ENCODE measurements at regions not wholly inside any gene's neighbourhood (a gene's known extent, or its start where the extent isn't known, plus 50 kb on each side); places are given as distances from the start of the nearest gene placed in this dataset.

DNA sequence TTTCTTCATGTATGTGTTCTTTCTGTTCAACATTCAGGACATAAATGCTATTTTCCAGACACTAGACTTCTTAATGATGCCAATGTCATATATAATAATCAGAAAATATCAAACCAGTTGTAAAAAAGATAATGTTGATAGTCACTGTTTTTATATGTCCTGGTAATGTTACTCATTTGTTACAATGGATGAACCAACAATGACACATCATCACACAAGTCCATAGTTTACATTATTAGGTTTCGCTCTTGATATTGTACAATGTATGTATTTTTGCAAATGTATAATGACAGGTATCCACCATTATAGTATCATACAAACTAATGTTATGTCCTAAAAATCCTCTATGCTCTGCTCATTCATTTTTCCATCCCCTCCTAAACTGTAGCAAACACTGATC is 243.8 kb upstream of the CDIN1 start:
- no TSS peak for BruUV-seq (replicated peaks)
- H3K4me2 ChIP-seq (ENCODE audit: low read length): no peak overlapping the region
- no peaks in the 10 kb centered on the region for H3K36me3 ChIP-seq (ENCODE audit: control insufficient read depth in 1 of 2, insufficient read depth in 2 of 2, low read length in 2 of 2)
- TF ChIP-seq YY1 (IDR thresholded peaks at IDR 0.05; ENCODE audit: extremely low read depth, insufficient replicate concordance, low read depth, low read length) (no peak), JUND (IDR thresholded peaks at IDR 0.05) (no peak), CEBPB (IDR thresholded peaks at IDR 0.05; ENCODE audit: low read depth) (no peak)
- H3K4me3 ChIP-seq (replicated peaks in 1 of 2; ENCODE audit: low read depth in 1 of 2, low read length in 2 of 2): no peak overlapping the region
- no peaks in the 10 kb centered on the region for H3K9me2 ChIP-seq (ENCODE audit: insufficient read depth)
- no peaks in the 10 kb centered on the region for H3K27me3 ChIP-seq (ENCODE audit: insufficient read depth, low read length)
- H3K9ac ChIP-seq (ENCODE audit: low read length): no peak overlapping the region
- peaks cover 0 to 8% of the 10 kb centered on the region in 2 experiments; a peak in 1 of 4 replicates for H3K4me1 ChIP-seq (ENCODE audit: control insufficient read depth in 1 of 2, insufficient read depth in 2 of 2, low read length in 2 of 2)
- H2AFZ ChIP-seq (ENCODE audit: low read depth, low read length, poor library complexity, severe bottlenecking): no peak overlapping the region
- intact Hi-C loops (cut with micrococcal nuclease): no loop called here
- POLR2A ChIA-PET: no interaction called here
- H3K79me2 ChIP-seq (ENCODE audit: insufficient read depth, low read length): no peaks in the 10 kb centered on the region
- ATAC-seq (no peak), DNase-seq (ENCODE audit: low read depth, low spot score) (no peak)
- no peaks in the 10 kb centered on the region for H4K20me1 ChIP-seq (ENCODE audit: insufficient read depth)
- RAD21 ChIA-PET (ENCODE audit: low non-redundant PET in 1 of 2, low total read pairs in 2 of 2, uncharacterized antibody in 2 of 2, unreplicated experiment in 2 of 2): no interaction called here
- CTCF ChIA-PET: no interaction called here
- no peak overlapping the region for H3K27ac ChIP-seq (ENCODE audit: low read depth, low read length)
- H3K9me3 ChIP-seq (ENCODE audit: control insufficient read depth in 1 of 2, insufficient read depth in 1 of 2, low read depth in 1 of 2, low read length in 2 of 2): no peaks in the 10 kb centered on the region

DNA sequence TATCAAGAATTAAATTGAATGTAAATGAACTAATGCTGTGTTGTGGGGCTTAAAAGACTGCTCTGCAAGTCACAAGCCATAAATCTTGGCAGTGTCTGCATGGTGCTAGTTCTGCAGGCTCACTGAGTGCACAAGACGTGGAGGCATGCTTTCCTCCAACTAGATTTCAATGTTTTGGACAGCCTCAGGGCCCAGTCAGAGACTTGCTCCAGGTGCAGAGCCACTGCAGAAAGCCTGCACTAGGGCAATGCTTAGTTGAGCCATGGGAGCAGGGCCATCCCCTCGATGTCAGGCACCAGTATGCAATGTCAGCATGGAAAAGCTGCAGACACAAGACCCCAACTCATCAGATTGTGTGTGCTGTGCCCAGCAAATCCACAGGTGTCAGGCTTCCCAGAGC is 234.5 kb upstream of the CDIN1 start:
- H3K4me3 ChIP-seq (replicated peaks in 1 of 2; ENCODE audit: low read depth in 1 of 2, low read length in 2 of 2): no peak overlapping the region
- 0 out of 2 replicates have a peak overlapping the region, but pooled peaks have one; percentile 20 for H3K4me2 ChIP-seq (ENCODE audit: low read length)
- no peak overlapping the region for H3K9ac ChIP-seq (ENCODE audit: low read length)
- no peaks in the 10 kb centered on the region for H3K79me2 ChIP-seq (ENCODE audit: insufficient read depth, low read length)
- no peaks in the 10 kb centered on the region for H3K27me3 ChIP-seq (ENCODE audit: insufficient read depth, low read length)
- ChIA-PET POLR2A (no interaction called here), RAD21 (ENCODE audit: low non-redundant PET in 1 of 2, low total read pairs in 2 of 2, uncharacterized antibody in 2 of 2, unreplicated experiment in 2 of 2) (no interaction called here), CTCF (no interaction called here)
- ATAC-seq (no peak), DNase-seq (ENCODE audit: low read depth, low spot score) (no peak)
- H3K27ac ChIP-seq (ENCODE audit: low read depth, low read length): no peak overlapping the region
- no peak overlapping the region for H2AFZ ChIP-seq (ENCODE audit: low read depth, low read length, poor library complexity, severe bottlenecking)
- peaks cover 0 to 10% of the 10 kb centered on the region in 2 experiments for H3K4me1 ChIP-seq (ENCODE audit: control insufficient read depth in 1 of 2, insufficient read depth in 2 of 2, low read length in 2 of 2)
- H4K20me1 ChIP-seq (ENCODE audit: insufficient read depth): no peaks in the 10 kb centered on the region
- no peaks in the 10 kb centered on the region for H3K9me3 ChIP-seq (ENCODE audit: control insufficient read depth in 1 of 2, insufficient read depth in 1 of 2, low read depth in 1 of 2, low read length in 2 of 2)
- no TSS peak for BruUV-seq (replicated peaks)
- intact Hi-C loops (cut with micrococcal nuclease): no loop called here
- H3K9me2 ChIP-seq (ENCODE audit: insufficient read depth): no peaks in the 10 kb centered on the region
- no peaks in the 10 kb centered on the region for H3K36me3 ChIP-seq (ENCODE audit: control insufficient read depth in 1 of 2, insufficient read depth in 2 of 2, low read length in 2 of 2)
- TF ChIP-seq, protein P1, sequence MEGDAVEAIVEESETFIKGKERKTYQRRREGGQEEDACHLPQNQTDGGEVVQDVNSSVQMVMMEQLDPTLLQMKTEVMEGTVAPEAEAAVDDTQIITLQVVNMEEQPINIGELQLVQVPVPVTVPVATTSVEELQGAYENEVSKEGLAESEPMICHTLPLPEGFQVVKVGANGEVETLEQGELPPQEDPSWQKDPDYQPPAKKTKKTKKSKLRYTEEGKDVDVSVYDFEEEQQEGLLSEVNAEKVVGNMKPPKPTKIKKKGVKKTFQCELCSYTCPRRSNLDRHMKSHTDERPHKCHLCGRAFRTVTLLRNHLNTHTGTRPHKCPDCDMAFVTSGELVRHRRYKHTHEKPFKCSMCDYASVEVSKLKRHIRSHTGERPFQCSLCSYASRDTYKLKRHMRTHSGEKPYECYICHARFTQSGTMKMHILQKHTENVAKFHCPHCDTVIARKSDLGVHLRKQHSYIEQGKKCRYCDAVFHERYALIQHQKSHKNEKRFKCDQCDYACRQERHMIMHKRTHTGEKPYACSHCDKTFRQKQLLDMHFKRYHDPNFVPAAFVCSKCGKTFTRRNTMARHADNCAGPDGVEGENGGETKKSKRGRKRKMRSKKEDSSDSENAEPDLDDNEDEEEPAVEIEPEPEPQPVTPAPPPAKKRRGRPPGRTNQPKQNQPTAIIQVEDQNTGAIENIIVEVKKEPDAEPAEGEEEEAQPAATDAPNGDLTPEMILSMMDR (IDR thresholded peaks at IDR 0.05 in 2 of 3, conservative IDR thresholded peaks at IDR 0.05 in 1 of 3; ENCODE audit: borderline replicate concordance in 1 of 3, insufficient read depth in 1 of 3, low read depth in 2 of 3, low read length in 2 of 3): no peak
- TF ChIP-seq SRF (IDR thresholded peaks at IDR 0.05; ENCODE audit: low read depth) (no peak), CEBPB (IDR thresholded peaks at IDR 0.05; ENCODE audit: low read depth) (no peak), EZH2 (IDR thresholded peaks at IDR 0.05) (no peak), EGR1 (IDR thresholded peaks at IDR 0.05; ENCODE audit: low read depth) (no peak), ZNF274 (IDR thresholded peaks at IDR 0.05; ENCODE audit: low read depth, low read length) (no peak), SP1 (IDR thresholded peaks at IDR 0.05; ENCODE audit: low read depth) (no peak), YY1 (IDR thresholded peaks at IDR 0.05; ENCODE audit: extremely low read depth, insufficient replicate concordance, low read depth, low read length) (no peak), ELF1 (IDR thresholded peaks at IDR 0.05; ENCODE audit: borderline replicate concordance, low read depth) (no peak), FOSL1 (IDR thresholded peaks at IDR 0.05; ENCODE audit: low read depth) (no peak), SIN3A (IDR thresholded peaks at IDR 0.05; ENCODE audit: low read depth) (no peak)
- TF ChIP-seq, protein P2, sequence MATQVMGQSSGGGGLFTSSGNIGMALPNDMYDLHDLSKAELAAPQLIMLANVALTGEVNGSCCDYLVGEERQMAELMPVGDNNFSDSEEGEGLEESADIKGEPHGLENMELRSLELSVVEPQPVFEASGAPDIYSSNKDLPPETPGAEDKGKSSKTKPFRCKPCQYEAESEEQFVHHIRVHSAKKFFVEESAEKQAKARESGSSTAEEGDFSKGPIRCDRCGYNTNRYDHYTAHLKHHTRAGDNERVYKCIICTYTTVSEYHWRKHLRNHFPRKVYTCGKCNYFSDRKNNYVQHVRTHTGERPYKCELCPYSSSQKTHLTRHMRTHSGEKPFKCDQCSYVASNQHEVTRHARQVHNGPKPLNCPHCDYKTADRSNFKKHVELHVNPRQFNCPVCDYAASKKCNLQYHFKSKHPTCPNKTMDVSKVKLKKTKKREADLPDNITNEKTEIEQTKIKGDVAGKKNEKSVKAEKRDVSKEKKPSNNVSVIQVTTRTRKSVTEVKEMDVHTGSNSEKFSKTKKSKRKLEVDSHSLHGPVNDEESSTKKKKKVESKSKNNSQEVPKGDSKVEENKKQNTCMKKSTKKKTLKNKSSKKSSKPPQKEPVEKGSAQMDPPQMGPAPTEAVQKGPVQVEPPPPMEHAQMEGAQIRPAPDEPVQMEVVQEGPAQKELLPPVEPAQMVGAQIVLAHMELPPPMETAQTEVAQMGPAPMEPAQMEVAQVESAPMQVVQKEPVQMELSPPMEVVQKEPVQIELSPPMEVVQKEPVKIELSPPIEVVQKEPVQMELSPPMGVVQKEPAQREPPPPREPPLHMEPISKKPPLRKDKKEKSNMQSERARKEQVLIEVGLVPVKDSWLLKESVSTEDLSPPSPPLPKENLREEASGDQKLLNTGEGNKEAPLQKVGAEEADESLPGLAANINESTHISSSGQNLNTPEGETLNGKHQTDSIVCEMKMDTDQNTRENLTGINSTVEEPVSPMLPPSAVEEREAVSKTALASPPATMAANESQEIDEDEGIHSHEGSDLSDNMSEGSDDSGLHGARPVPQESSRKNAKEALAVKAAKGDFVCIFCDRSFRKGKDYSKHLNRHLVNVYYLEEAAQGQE (IDR thresholded peaks at IDR 0.05; ENCODE audit: low read depth): no peak
- TF ChIP-seq, protein P3, sequence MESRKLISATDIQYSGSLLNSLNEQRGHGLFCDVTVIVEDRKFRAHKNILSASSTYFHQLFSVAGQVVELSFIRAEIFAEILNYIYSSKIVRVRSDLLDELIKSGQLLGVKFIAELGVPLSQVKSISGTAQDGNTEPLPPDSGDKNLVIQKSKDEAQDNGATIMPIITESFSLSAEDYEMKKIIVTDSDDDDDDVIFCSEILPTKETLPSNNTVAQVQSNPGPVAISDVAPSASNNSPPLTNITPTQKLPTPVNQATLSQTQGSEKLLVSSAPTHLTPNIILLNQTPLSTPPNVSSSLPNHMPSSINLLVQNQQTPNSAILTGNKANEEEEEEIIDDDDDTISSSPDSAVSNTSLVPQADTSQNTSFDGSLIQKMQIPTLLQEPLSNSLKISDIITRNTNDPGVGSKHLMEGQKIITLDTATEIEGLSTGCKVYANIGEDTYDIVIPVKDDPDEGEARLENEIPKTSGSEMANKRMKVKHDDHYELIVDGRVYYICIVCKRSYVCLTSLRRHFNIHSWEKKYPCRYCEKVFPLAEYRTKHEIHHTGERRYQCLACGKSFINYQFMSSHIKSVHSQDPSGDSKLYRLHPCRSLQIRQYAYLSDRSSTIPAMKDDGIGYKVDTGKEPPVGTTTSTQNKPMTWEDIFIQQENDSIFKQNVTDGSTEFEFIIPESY (IDR thresholded peaks at IDR 0.05; ENCODE audit: extremely low read depth, insufficient replicate concordance, low read length): no peak

Measured in HCT116 (cell line).